ENCODE measurements at regions not wholly inside any gene's neighbourhood (a gene's known extent, or its start where the extent isn't known, plus 50 kb on each side); places are given as distances from the start of the nearest gene placed in this dataset.

GRCh38 chr6:122124908-122125307, 274.5 kb upstream of the HSF2 start:
- TF ChIP-seq CTCF (IDR thresholded peaks at IDR 0.05) (no peak), EP300 (IDR thresholded peaks at IDR 0.05) (no peak)

Data from ovary (tissue), 3 donors.